OCI-LY3 (cell line): ENCODE measurements at regions not wholly inside any gene's neighbourhood (a gene's known extent, or its start where the extent isn't known, plus 50 kb on each side); places are given as distances from the start of the nearest gene placed in this dataset.

ENCODE experiments used
- H2AFZ ChIP-seq: fragments of 200-600, 300-600 bp; shearing (Covaris generic); 2 replicates; pipeline ENCODE4 v1.6.0; 2014; ENCODE audit warnings: antibody characterized with exemption, low read depth, low read length
- H3K27ac ChIP-seq: fragments of 200-600, 300-600 bp; sonication (generic); 2 replicates; pipeline ENCODE4 v1.5.1; 2014; ENCODE audit warnings: mild to moderate bottlenecking, low read length, moderate library complexity, mixed read lengths
- H3K27me3 ChIP-seq: fragments of 200-600, 300-600 bp; sonication (generic); 2 replicates; pipeline ENCODE4 v1.6.1; 2014; ENCODE audit warnings: low read depth, low read length, mixed read lengths
- H3K36me3 ChIP-seq: fragments of 200-600, 300-600 bp; sonication (generic); replicated peaks from 2 replicates; pipeline ENCODE3; 2014; ENCODE audit warnings: low read depth, low read length, mixed read lengths
- H3K4me1 ChIP-seq: fragments of 300-600, 200-600 bp; sonication (generic); 2 replicates; pipeline ENCODE4 v1.6.1; 2014; ENCODE audit warnings: low read length, mixed read lengths
- H3K4me2 ChIP-seq: fragments of 200-600, 300-600 bp; sonication (generic); 2 replicates; pipeline ENCODE4 v1.6.1; 2014; ENCODE audit warnings: low read length, mixed read lengths
- H3K4me3 ChIP-seq: fragments of 300-600, 200-600 bp; sonication (generic); 2 replicates; pipeline ENCODE4 v1.5.1; 2014; ENCODE audit warnings: antibody characterized with exemption, mild to moderate bottlenecking, low read length, moderate library complexity
- H3K79me2 ChIP-seq: fragments of 300-600, 200-600 bp; shearing (Covaris generic); 2 replicates; pipeline ENCODE4 v1.6.1; 2014; ENCODE audit warnings: mild to moderate bottlenecking, low read length, mixed read lengths
- H3K9ac ChIP-seq: fragments of 300-600, 200-600 bp; shearing (Covaris generic); 2 replicates; pipeline ENCODE4 v1.6.0; 2014; ENCODE audit warnings: mild to moderate bottlenecking, low read length, moderate library complexity
- H3K9me3 ChIP-seq: fragments of 200-600, 300-600 bp; shearing (Covaris generic); 2 replicates; pipeline ENCODE4 v1.6.1; 2014; ENCODE audit warnings: low read length, mixed read lengths; ENCODE audit not compliant: insufficient read depth
- H4K20me1 ChIP-seq: fragments of 200-600, 300-600 bp; sonication (generic); 2 replicates; pipeline ENCODE4 v1.6.1; 2016; ENCODE audit warnings: low read length, mixed read lengths; ENCODE audit not compliant: insufficient read depth
- CTCF ChIP-seq: fragments of 200-600, 300-600 bp; sonication (generic); IDR thresholded peaks from 2 replicates; pipeline ENCODE4 v1.5.1; 2014; ENCODE audit warnings: antibody characterized with exemption, low read length, low read depth
- EZH2phosphoT487 ChIP-seq: fragments of 200-600 bp; shearing (Covaris generic); IDR thresholded peaks from 2 replicates; pipeline ENCODE4 v1.6.1; 2018; ENCODE audit warnings: antibody characterized with exemption, mixed run types, low read depth

GRCh38 chr10:111243126-111243525, 166.3 kb downstream of the ADRA2A start:
- Histone ChIP-seq H4K20me1 (no peaks in the 10 kb centered on the region), H3K27me3 (no peaks in the 10 kb centered on the region), H2AFZ (no peak overlapping the region), H3K4me2 (no peak overlapping the region), H3K27ac (no peak overlapping the region), H3K36me3 (no peaks in the 10 kb centered on the region), H3K9me3 (no peaks in the 10 kb centered on the region), H3K4me3 (no peak overlapping the region), H3K9ac (no peak overlapping the region), H3K79me2 (no peaks in the 10 kb centered on the region), H3K4me1 (no peaks in the 10 kb centered on the region)
- TF ChIP-seq CTCF (no peak), EZH2phosphoT487 (no peak)

GRCh38 chr10:111246136-111246535, 169.3 kb downstream of the ADRA2A start:
- Histone ChIP-seq H3K9me3 (no peaks in the 10 kb centered on the region), H3K4me2 (no peak overlapping the region), H3K27ac (no peak overlapping the region), H3K36me3 (no peaks in the 10 kb centered on the region), H3K4me1 (no peaks in the 10 kb centered on the region), H3K79me2 (no peaks in the 10 kb centered on the region), H3K27me3 (no peaks in the 10 kb centered on the region), H2AFZ (no peak overlapping the region), H4K20me1 (no peaks in the 10 kb centered on the region), H3K4me3 (no peak overlapping the region), H3K9ac (no peak overlapping the region)
- no peak for TF ChIP-seq CTCF
- no peak for TF ChIP-seq EZH2phosphoT487

- Histone ChIP-seq H3K9ac (no peak overlapping the region), H2AFZ (no peak overlapping the region), H3K4me1 (no peaks in the 10 kb centered on the region), H3K4me2 (no peak overlapping the region), H3K27ac (no peak overlapping the region), H3K27me3 (no peaks in the 10 kb centered on the region), H3K36me3 (no peaks in the 10 kb centered on the region), H3K79me2 (no peaks in the 10 kb centered on the region), H3K9me3 (no peaks in the 10 kb centered on the region), H3K4me3 (no peak overlapping the region), H4K20me1 (no peaks in the 10 kb centered on the region)
- no peak for TF ChIP-seq CTCF
- TF ChIP-seq EZH2phosphoT487 = no peak
These were observed 170.1 kb downstream of the ADRA2A start for GRCh38 chr10:111246814-111247452.

GRCh38 chr10:111247781-111248389, 171.1 kb downstream of the ADRA2A start:
- Histone ChIP-seq H3K79me2 (no peaks in the 10 kb centered on the region), H2AFZ (no peak overlapping the region), H3K4me1 (no peaks in the 10 kb centered on the region), H3K27ac (no peak overlapping the region), H3K9me3 (no peaks in the 10 kb centered on the region), H3K4me3 (no peak overlapping the region), H4K20me1 (no peaks in the 10 kb centered on the region), H3K4me2 (no peak overlapping the region), H3K36me3 (no peaks in the 10 kb centered on the region), H3K27me3 (no peaks in the 10 kb centered on the region), H3K9ac (no peak overlapping the region)
- TF ChIP-seq CTCF = no peak
- no peak for TF ChIP-seq EZH2phosphoT487
